T-helper 2 cell treated with Interferon-gamma antibody and Interleukin-4, amounts not matched to agents 5 μg/mL and 100 μg/mL, for 36 hours (primary cell): ENCODE measurements at regions not wholly inside any gene's neighbourhood (a gene's known extent, or its start where the extent isn't known, plus 50 kb on each side); places are given as distances from the start of the nearest gene placed in this dataset.

Experiments
- DNase-seq: peaks from one replicate; pipeline ENCODE4 v3.0.0; 2021; ENCODE audit warnings: low spot score
- H3K27ac Mint-ChIP-seq: one replicate; pipeline ENCODE4 v1.8.0; 2021; ENCODE audit warnings: mild to moderate bottlenecking, mixed read lengths
- H3K27me3 Mint-ChIP-seq: one replicate; pipeline ENCODE4 v1.8.0; 2021; ENCODE audit warnings: low read depth, mixed read lengths
- H3K36me3 Mint-ChIP-seq: one replicate; pipeline ENCODE4 v1.8.0; 2021; ENCODE audit warnings: low read depth, mixed read lengths
- H3K4me1 Mint-ChIP-seq: one replicate; pipeline ENCODE4 v1.8.0; 2021; ENCODE audit warnings: low read depth, mixed read lengths
- H3K4me3 Mint-ChIP-seq: one replicate; pipeline ENCODE4 v1.8.0; 2022; ENCODE audit warnings: mild to moderate bottlenecking, moderate library complexity, mixed read lengths
- H3K9me3 Mint-ChIP-seq: one replicate; pipeline ENCODE4 v1.8.0; 2021; ENCODE audit warnings: mixed read lengths

GRCh38 chr1:81634294-81634693 is 166.4 kb upstream of the ADGRL2 start:
- Mint-ChIP-seq H3K4me1 (no peaks in the 10 kb centered on the region), H3K27ac (no peak overlapping the region), H3K9me3 (no peaks in the 10 kb centered on the region), H3K27me3 (no peaks in the 10 kb centered on the region), H3K36me3 (no peaks in the 10 kb centered on the region), H3K4me3 (no peak overlapping the region)
- DNase-seq: no peak

GRCh38 chr1:81619156-81619555 is 181.6 kb upstream of the ADGRL2 start:
- Mint-ChIP-seq H3K36me3 (no peaks in the 10 kb centered on the region), H3K27ac (no peak overlapping the region), H3K4me3 (no peak overlapping the region), H3K9me3 (peaks cover 13% of the 10 kb centered on the region), H3K4me1 (no peaks in the 10 kb centered on the region), H3K27me3 (no peaks in the 10 kb centered on the region)
- DNase-seq: no peak

GRCh38 chr1:81618376-81618775 is 182.4 kb upstream of the ADGRL2 start:
- Mint-ChIP-seq H3K9me3 (peaks cover 16% of the 10 kb centered on the region), H3K36me3 (no peaks in the 10 kb centered on the region), H3K4me3 (no peak overlapping the region), H3K27ac (no peak overlapping the region), H3K4me1 (no peaks in the 10 kb centered on the region), H3K27me3 (no peaks in the 10 kb centered on the region)
- DNase-seq: no peak

GRCh38 chr1:81617308-81617967 is 183.3 kb upstream of the ADGRL2 start:
- Mint-ChIP-seq H3K27me3 (no peaks in the 10 kb centered on the region), H3K36me3 (no peaks in the 10 kb centered on the region), H3K4me1 (no peaks in the 10 kb centered on the region), H3K4me3 (no peak overlapping the region), H3K27ac (no peak overlapping the region), H3K9me3 (peaks cover 16% of the 10 kb centered on the region)
- no peak for DNase-seq

GRCh38 chr1:81613803-81614202 is 186.9 kb upstream of the ADGRL2 start:
- no peak for DNase-seq
- H3K4me1 Mint-ChIP-seq: no peaks in the 10 kb centered on the region
- H3K27ac Mint-ChIP-seq: no peak overlapping the region
- no peaks in the 10 kb centered on the region for H3K36me3 Mint-ChIP-seq
- H3K27me3 Mint-ChIP-seq: no peaks in the 10 kb centered on the region
- peaks cover 16% of the 10 kb centered on the region for H3K9me3 Mint-ChIP-seq
- H3K4me3 Mint-ChIP-seq: no peak overlapping the region

- Mint-ChIP-seq H3K36me3 (no peaks in the 10 kb centered on the region), H3K9me3 (no peaks in the 10 kb centered on the region), H3K27ac (no peak overlapping the region), H3K27me3 (no peaks in the 10 kb centered on the region), H3K4me3 (no peak overlapping the region), H3K4me1 (no peaks in the 10 kb centered on the region)
- DNase-seq: no peak
Measured at GRCh38 chr1:81607924-81608323, 192.8 kb upstream of the ADGRL2 start.

GRCh38 chr1:81607086-81607485 is 193.6 kb upstream of the ADGRL2 start:
- Mint-ChIP-seq H3K27me3 (no peaks in the 10 kb centered on the region), H3K4me3 (no peak overlapping the region), H3K36me3 (no peaks in the 10 kb centered on the region), H3K4me1 (no peaks in the 10 kb centered on the region), H3K9me3 (no peaks in the 10 kb centered on the region), H3K27ac (no peak overlapping the region)
- no peak for DNase-seq

- DNase-seq: no peak
- no peaks in the 10 kb centered on the region for H3K36me3 Mint-ChIP-seq
- H3K4me1 Mint-ChIP-seq: no peaks in the 10 kb centered on the region
- no peaks in the 10 kb centered on the region for H3K27me3 Mint-ChIP-seq
- H3K4me3 Mint-ChIP-seq: no peak overlapping the region
- H3K9me3 Mint-ChIP-seq: no peaks in the 10 kb centered on the region
- no peak overlapping the region for H3K27ac Mint-ChIP-seq
Measured at GRCh38 chr1:81606656-81607055, 194.1 kb upstream of the ADGRL2 start.

- H3K27me3 Mint-ChIP-seq: no peaks in the 10 kb centered on the region
- no peak for DNase-seq
- H3K36me3 Mint-ChIP-seq: no peaks in the 10 kb centered on the region
- H3K27ac Mint-ChIP-seq: no peak overlapping the region
- no peaks in the 10 kb centered on the region for H3K9me3 Mint-ChIP-seq
- no peak overlapping the region for H3K4me3 Mint-ChIP-seq
- H3K4me1 Mint-ChIP-seq: no peaks in the 10 kb centered on the region
Measured at GRCh38 chr1:81605023-81605422, 195.7 kb upstream of the ADGRL2 start.

GRCh38 chr1:81600878-81601622 is 199.7 kb upstream of the ADGRL2 start:
- Mint-ChIP-seq H3K4me1 (no peaks in the 10 kb centered on the region), H3K4me3 (no peak overlapping the region), H3K27ac (no peak overlapping the region), H3K9me3 (no peaks in the 10 kb centered on the region), H3K36me3 (no peaks in the 10 kb centered on the region), H3K27me3 (no peaks in the 10 kb centered on the region)
- DNase-seq: no peak

GRCh38 chr1:81600363-81600762 is 200.4 kb upstream of the ADGRL2 start:
- Mint-ChIP-seq H3K9me3 (no peaks in the 10 kb centered on the region), H3K27me3 (no peaks in the 10 kb centered on the region), H3K27ac (no peak overlapping the region), H3K4me3 (no peak overlapping the region), H3K36me3 (no peaks in the 10 kb centered on the region), H3K4me1 (no peaks in the 10 kb centered on the region)
- DNase-seq: no peak

- Mint-ChIP-seq H3K27ac (no peak overlapping the region), H3K36me3 (no peaks in the 10 kb centered on the region), H3K4me1 (no peaks in the 10 kb centered on the region), H3K9me3 (no peaks in the 10 kb centered on the region), H3K27me3 (no peaks in the 10 kb centered on the region), H3K4me3 (no peak overlapping the region)
- no peak for DNase-seq
Measured at GRCh38 chr1:81598623-81599022, 202.1 kb upstream of the ADGRL2 start.

GRCh38 chr1:81597720-81598426 is 202.9 kb upstream of the ADGRL2 start:
- no peaks in the 10 kb centered on the region for H3K9me3 Mint-ChIP-seq
- H3K27ac Mint-ChIP-seq: no peak overlapping the region
- DNase-seq: no peak
- no peak overlapping the region for H3K4me3 Mint-ChIP-seq
- no peaks in the 10 kb centered on the region for H3K36me3 Mint-ChIP-seq
- H3K27me3 Mint-ChIP-seq: no peaks in the 10 kb centered on the region
- H3K4me1 Mint-ChIP-seq: no peaks in the 10 kb centered on the region

GRCh38 chr1:81596341-81596740 is 204.4 kb upstream of the ADGRL2 start:
- no peak for DNase-seq
- H3K36me3 Mint-ChIP-seq: no peaks in the 10 kb centered on the region
- no peak overlapping the region for H3K27ac Mint-ChIP-seq
- H3K27me3 Mint-ChIP-seq: no peaks in the 10 kb centered on the region
- no peaks in the 10 kb centered on the region for H3K9me3 Mint-ChIP-seq
- no peak overlapping the region for H3K4me3 Mint-ChIP-seq
- H3K4me1 Mint-ChIP-seq: no peaks in the 10 kb centered on the region
